Keratinocyte (primary cell): ENCODE measurements at regions not wholly inside any gene's neighbourhood (a gene's known extent, or its start where the extent isn't known, plus 50 kb on each side); places are given as distances from the start of the nearest gene placed in this dataset.

ENCODE experiments used
- DNase-seq: peaks from one replicate; pipeline ENCODE4 v3.0.0-alpha.2; 2011; ENCODE audit warnings: low read depth, missing footprints, low spot score
- FAIRE-seq: peaks from 2 replicates; lab custom pipeline; 2011; peaks lifted over from hg19 to GRCh38; lab: Jason Lieb, UNC
- H2AFZ ChIP-seq: 2 replicates; pipeline ENCODE4 v1.6.0; 2012; ENCODE audit warnings: low read length, control low read depth, inconsistent platforms; ENCODE audit not compliant: control insufficient read depth
- H3K27ac ChIP-seq: 2 replicates; pipeline ENCODE4 v1.5.1; 2011; ENCODE audit warnings: low read length; ENCODE audit not compliant: control insufficient read depth, insufficient read depth
- H3K27me3 ChIP-seq: 3 replicates; pipeline ENCODE4 v1.6.0; 2011; ENCODE audit warnings: low read length; ENCODE audit not compliant: control insufficient read depth, insufficient read depth; ENCODE audit errors: extremely low read depth
- H3K36me3 ChIP-seq, 2 experiments: 2 replicates in 1 of 2; 3 replicates in 1 of 2; pipeline ENCODE4 v1.5.1; 2011; ENCODE audit warnings: low read length in 2 of 2, mild to moderate bottlenecking in 1 of 2; ENCODE audit not compliant: control insufficient read depth in 2 of 2, insufficient read depth in 2 of 2; ENCODE audit errors: extremely low read depth in 1 of 2
- H3K4me1 ChIP-seq: 3 replicates; pipeline ENCODE4 v1.5.1; 2011; ENCODE audit warnings: low read length; ENCODE audit not compliant: control insufficient read depth, insufficient read depth; ENCODE audit errors: extremely low read depth
- H3K4me2 ChIP-seq: 3 replicates; pipeline ENCODE4 v1.6.0; 2011; ENCODE audit warnings: low read depth, low read length; ENCODE audit not compliant: control insufficient read depth, insufficient read depth; ENCODE audit errors: extremely low read depth
- H3K4me3 ChIP-seq, 3 experiments: fragments of 200-600 bp in 1 of 3; sonication (generic) in 1 of 3; 2 replicates in 2 of 3; 3 replicates in 1 of 3; pipeline ENCODE4 v1.5.1; 2011 to 2016; ENCODE audit warnings: low read length in 3 of 3, mild to moderate bottlenecking in 3 of 3, control low read depth in 2 of 3, inconsistent platforms in 1 of 3, low read depth in 1 of 3, mixed read lengths in 1 of 3, mixed run types in 1 of 3, moderate library complexity in 1 of 3; ENCODE audit not compliant: control insufficient read depth in 2 of 3, insufficient read depth in 2 of 3; ENCODE audit errors: extremely low read depth in 1 of 3
- H3K79me2 ChIP-seq: 2 replicates; pipeline ENCODE4 v1.6.0; 2012; ENCODE audit warnings: low read length; ENCODE audit not compliant: control insufficient read depth, insufficient read depth
- H3K9ac ChIP-seq: 3 replicates; pipeline ENCODE4 v1.6.0; 2011; ENCODE audit warnings: low read length; ENCODE audit not compliant: control insufficient read depth, insufficient read depth; ENCODE audit errors: extremely low read depth
- H3K9me1 ChIP-seq: 3 replicates; pipeline ENCODE4 v1.6.0; 2011; ENCODE audit warnings: low read length; ENCODE audit not compliant: control insufficient read depth, insufficient read depth; ENCODE audit errors: extremely low read depth
- H3K9me3 ChIP-seq: 2 replicates; pipeline ENCODE4 v1.5.1; 2012; ENCODE audit warnings: low read depth, low read length; ENCODE audit not compliant: control insufficient read depth
- H4K20me1 ChIP-seq: 3 replicates; pipeline ENCODE4 v1.6.0; 2011; ENCODE audit warnings: low read length; ENCODE audit not compliant: control insufficient read depth, insufficient read depth; ENCODE audit errors: extremely low read depth
- CTCF ChIP-seq, 3 experiments: IDR thresholded peaks in 1 of 3; conservative IDR thresholded peaks in 1 of 3; optimal IDR thresholded peaks in 1 of 3; 2 replicates in 2 of 3; 3 replicates in 1 of 3; pipeline versions ENCODE3 to v1.5.1; 2011; ENCODE audit warnings: low read length in 3 of 3, mild to moderate bottlenecking in 3 of 3, moderate library complexity in 2 of 3, control low read depth in 1 of 3, inconsistent platforms in 1 of 3; ENCODE audit not compliant: insufficient read depth in 2 of 3; ENCODE audit errors: extremely low read depth in 1 of 3
- EZH2 ChIP-seq: IDR thresholded peaks from one replicate; pipeline ENCODE4 v1.6.1; 2012; ENCODE audit warnings: inconsistent platforms, mild to moderate bottlenecking, low read length, moderate library complexity
- dilution Hi-C: fragments of 300-500 bp; cut with MboI; formaldehyde crosslinking; loops from one replicate; pipeline ENCODE4 v1.7.0; 2020; ENCODE audit warnings: low sequenced_read_pairs; ENCODE audit not compliant: extremely low pct_ligation_motif_present

- H3K27me3 ChIP-seq = no peaks in the 10 kb centered on the region
- no peaks in the 10 kb centered on the region for H3K36me3 ChIP-seq
- FAIRE-seq (no peak), DNase-seq (no peak)
- TF ChIP-seq EZH2 = no peak
- TF ChIP-seq CTCF (optimal IDR thresholded peaks at IDR 0.05 in 1 of 3, IDR thresholded peaks at IDR 0.05 in 1 of 3, conservative IDR thresholded peaks at IDR 0.05 in 1 of 3; ENCODE audit: extremely low read depth in 1 of 3, insufficient read depth in 2 of 3, low read length in 3 of 3) = no peak
- peaks cover 3% of the 10 kb centered on the region for H3K4me1 ChIP-seq
- H3K9me3 ChIP-seq = no peaks in the 10 kb centered on the region
- H3K9me1 ChIP-seq = no peaks in the 10 kb centered on the region
- no peak overlapping the region for H3K4me3 ChIP-seq
- H3K27ac ChIP-seq = no peak overlapping the region
- no peak overlapping the region for H2AFZ ChIP-seq
- H3K4me2 ChIP-seq = no peak overlapping the region
- no peak overlapping the region for H3K9ac ChIP-seq
- dilution Hi-C loops = no loop called here
- no peaks in the 10 kb centered on the region for H4K20me1 ChIP-seq
- no peaks in the 10 kb centered on the region for H3K79me2 ChIP-seq
Observed at GRCh38 chr2:215716956-215717355, 281.1 kb upstream of the FN1 start.

- Histone ChIP-seq H3K9me3 (no peaks in the 10 kb centered on the region), H3K4me1 (peaks cover 12% of the 10 kb centered on the region), H3K9me1 (no peaks in the 10 kb centered on the region), H3K79me2 (no peaks in the 10 kb centered on the region), H3K9ac (no peak overlapping the region), H3K27ac (no peak overlapping the region), H3K36me3 (no peaks in the 10 kb centered on the region), H3K4me3 (no peak overlapping the region), H4K20me1 (no peaks in the 10 kb centered on the region), H2AFZ (peak overlapping the region; percentile 25), H3K27me3 (no peaks in the 10 kb centered on the region), H3K4me2 (no peak overlapping the region)
- no peak for FAIRE-seq
- DNase-seq = no peak
- no peak for TF ChIP-seq EZH2
- dilution Hi-C loops = no loop called here
Observed at GRCh38 chr2:215712871-215713790, 277.3 kb upstream of the FN1 start.
